DND-41 (cell line): ENCODE measurements at regions not wholly inside any gene's neighbourhood (a gene's known extent, or its start where the extent isn't known, plus 50 kb on each side); places are given as distances from the start of the nearest gene placed in this dataset.

Experiments used
- ATAC-seq: fragments of 200-7000 bp; cut with Tn5 transposase; 3 replicates; pipeline ENCODE4 v1.9.1; 2021; ENCODE audit warnings: low read depth; ENCODE audit not compliant: insufficient read depth
- DNase-seq: peaks from one replicate; pipeline ENCODE4 v3.0.0-alpha.2; 2020
- H2AFZ ChIP-seq: 2 replicates; pipeline ENCODE4 v1.6.0; 2012; ENCODE audit warnings: low read depth, low read length
- H3K27ac ChIP-seq: 2 replicates; pipeline ENCODE4 v1.5.1; 2012; ENCODE audit warnings: low read length, inconsistent platforms
- H3K27me3 ChIP-seq: fragments of 200-600 bp; sonication (generic); 2 replicates; pipeline ENCODE4 v1.6.0; 2012; ENCODE audit warnings: low read length, mild to moderate bottlenecking, inconsistent platforms; ENCODE audit not compliant: insufficient read depth, poor library complexity
- H3K36me3 ChIP-seq: 2 replicates; pipeline ENCODE4 v1.5.1; 2012; ENCODE audit warnings: low read length, inconsistent platforms; ENCODE audit not compliant: insufficient read depth
- H3K4me1 ChIP-seq: 2 replicates; pipeline ENCODE4 v1.5.1; 2012; ENCODE audit warnings: mild to moderate bottlenecking, low read length; ENCODE audit not compliant: insufficient read depth
- H3K4me2 ChIP-seq: 2 replicates; pipeline ENCODE4 v1.6.0; 2012; ENCODE audit warnings: mild to moderate bottlenecking, moderate library complexity, low read length, inconsistent platforms; ENCODE audit not compliant: insufficient read depth
- H3K4me3 ChIP-seq, 2 experiments: fragments of 200-600 bp in 1 of 2; shearing (Covaris generic) in 1 of 2; 2 replicates each; pipeline ENCODE4 v1.5.1; 2012 to 2016; ENCODE audit warnings: inconsistent platforms in 2 of 2, low read length in 2 of 2, mild to moderate bottlenecking in 2 of 2, low read depth in 1 of 2, moderate library complexity in 1 of 2
- H3K79me2 ChIP-seq: 2 replicates; pipeline ENCODE4 v1.6.0; 2012; ENCODE audit warnings: low read length, inconsistent platforms; ENCODE audit not compliant: insufficient read depth
- H3K9ac ChIP-seq: 2 replicates; pipeline ENCODE4 v1.6.0; 2012; ENCODE audit warnings: low read depth, mild to moderate bottlenecking, inconsistent platforms, low read length, moderate library complexity
- H3K9me3 ChIP-seq: 2 replicates; pipeline ENCODE4 v1.5.1; 2012; ENCODE audit warnings: low read length, moderate library complexity, mild to moderate bottlenecking, inconsistent platforms; ENCODE audit not compliant: insufficient read depth, severe bottlenecking
- H4K20me1 ChIP-seq: 2 replicates; pipeline ENCODE4 v1.6.0; 2012; ENCODE audit warnings: low read length; ENCODE audit not compliant: insufficient read depth
- CTCF ChIP-seq: IDR thresholded peaks from 2 replicates; pipeline ENCODE4 v1.5.1; 2012; ENCODE audit warnings: borderline replicate concordance, low read length, moderate library complexity, mild to moderate bottlenecking; ENCODE audit not compliant: poor library complexity, severe bottlenecking; ENCODE audit errors: extremely low read depth
- EZH2 ChIP-seq: IDR thresholded peaks from 3 replicates; pipeline ENCODE4 v1.6.1; 2012; ENCODE audit warnings: borderline replicate concordance, low read depth, mild to moderate bottlenecking, moderate library complexity, low read length, inconsistent platforms; ENCODE audit not compliant: severe bottlenecking

DNA sequence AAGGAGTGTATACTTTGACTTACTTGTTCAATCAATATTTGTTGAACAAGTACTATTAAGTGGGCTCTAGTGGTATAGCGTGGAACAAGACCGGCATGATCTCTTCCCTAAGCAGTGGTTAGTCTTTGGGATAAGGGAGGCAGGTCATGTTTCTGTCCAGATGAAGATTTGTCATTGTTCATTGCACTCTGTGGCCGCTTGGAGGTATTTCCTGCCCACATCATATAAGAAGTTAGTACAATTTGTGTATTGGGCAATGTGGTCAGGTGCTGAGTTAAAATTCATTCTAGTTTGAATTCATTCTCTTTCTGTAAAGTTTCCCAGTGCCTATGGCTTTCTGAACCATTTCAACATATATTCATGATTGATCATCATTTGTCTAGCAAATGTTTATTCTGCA is 101.1 kb upstream of the SHISA3 start:
- H3K4me2 ChIP-seq, result no peak overlapping the region
- TF ChIP-seq EZH2 (no peak), CTCF (no peak)
- peaks cover 2% of the 10 kb centered on the region for H3K27me3 ChIP-seq
- no peaks in the 10 kb centered on the region for H3K79me2 ChIP-seq
- no peaks in the 10 kb centered on the region for H3K9me3 ChIP-seq
- DNase-seq (no peak), ATAC-seq (no peak)
- no peaks in the 10 kb centered on the region for H3K36me3 ChIP-seq
- no peak overlapping the region for H3K9ac ChIP-seq
- H4K20me1 ChIP-seq, result no peaks in the 10 kb centered on the region
- no peak overlapping the region for H3K27ac ChIP-seq
- H3K4me1 ChIP-seq, result no peaks in the 10 kb centered on the region
- no peak overlapping the region for H2AFZ ChIP-seq
- no peak overlapping the region for H3K4me3 ChIP-seq

GRCh38 chr4:42302348-42302747 is 94.9 kb upstream of the SHISA3 start:
- H3K79me2 ChIP-seq, result no peaks in the 10 kb centered on the region
- TF ChIP-seq CTCF, result peak; percentile 33
- TF ChIP-seq EZH2, result no peak
- H3K4me1 ChIP-seq, result no peaks in the 10 kb centered on the region
- no peaks in the 10 kb centered on the region for H3K9me3 ChIP-seq
- peak; percentile 18 for DNase-seq
- no peak overlapping the region for H3K27ac ChIP-seq
- peaks cover 4% of the 10 kb centered on the region for H3K27me3 ChIP-seq
- no peak overlapping the region for H3K4me2 ChIP-seq
- H2AFZ ChIP-seq, result no peak overlapping the region
- no peak overlapping the region for H3K9ac ChIP-seq
- no peaks in the 10 kb centered on the region for H3K36me3 ChIP-seq
- H3K4me3 ChIP-seq, result no peak overlapping the region
- peak; percentile 37; the same call in 1 of the 3 replicates for ATAC-seq
- no peaks in the 10 kb centered on the region for H4K20me1 ChIP-seq

DNA sequence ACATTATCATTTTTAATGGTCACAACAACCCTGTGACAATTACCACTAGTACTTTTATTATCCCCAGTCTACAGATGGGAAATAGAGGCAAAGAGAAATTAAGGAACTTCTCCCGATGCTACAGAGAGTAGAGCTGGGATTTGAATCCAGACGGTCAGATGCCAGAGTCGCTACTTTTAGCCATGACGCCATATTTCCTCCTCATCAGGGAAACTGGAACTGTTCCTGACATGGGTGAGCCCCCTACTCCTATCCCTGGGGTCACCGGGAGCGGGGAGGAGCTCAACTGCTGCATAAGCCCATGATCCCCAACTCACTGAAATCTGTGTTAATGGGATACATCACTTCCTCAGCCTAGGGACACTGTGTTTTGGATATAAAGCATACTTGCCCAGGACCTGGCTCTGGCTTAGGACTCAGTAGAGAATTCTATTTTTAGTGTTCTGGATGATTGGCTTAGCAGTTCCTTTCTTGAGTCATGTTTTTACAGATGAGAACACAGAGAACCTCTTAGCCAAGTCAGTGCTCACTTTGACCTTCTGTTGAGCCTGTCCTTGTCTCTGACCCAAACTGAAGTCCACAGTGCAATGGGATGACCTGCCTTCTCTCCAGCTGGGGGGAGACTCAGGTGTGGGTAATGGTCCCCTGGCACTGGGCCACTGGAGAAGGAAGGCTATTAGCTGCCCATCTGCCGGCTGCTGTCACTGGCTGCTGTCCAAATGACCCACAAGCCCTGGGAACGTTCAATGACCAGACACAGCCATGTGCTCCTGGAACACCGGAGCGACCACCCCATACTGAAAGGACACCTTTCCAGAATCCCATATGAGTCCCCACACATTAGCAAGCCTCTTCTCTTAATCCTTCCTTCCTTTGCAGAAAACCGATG is 90.8 kb upstream of the SHISA3 start:
- Histone ChIP-seq H3K4me3 (no peak overlapping the region), H3K9ac (no peak overlapping the region), H3K4me1 (no peaks in the 10 kb centered on the region), H3K4me2 (no peak overlapping the region), H3K27ac (no peak overlapping the region), H2AFZ (no peak overlapping the region), H3K36me3 (no peaks in the 10 kb centered on the region), H3K9me3 (no peaks in the 10 kb centered on the region), H3K27me3 (no peaks in the 10 kb centered on the region), H3K79me2 (no peaks in the 10 kb centered on the region), H4K20me1 (no peaks in the 10 kb centered on the region)
- no peak for TF ChIP-seq CTCF
- no peak for TF ChIP-seq EZH2
- ATAC-seq (no peak), DNase-seq (no peak)
